Heart left ventricle (tissue), 16 donors: ENCODE measurements at regions not wholly inside any gene's neighbourhood (a gene's known extent, or its start where the extent isn't known, plus 50 kb on each side); places are given as distances from the start of the nearest gene placed in this dataset.

Experiments used
- ATAC-seq, 4 donors: fragments of 200-7000 bp; cut with Tn5 transposase; one replicate each; pipeline ENCODE4 v1.9.1; 2020 to 2022; ENCODE audit warnings: moderate library complexity in 4 of 4, mild to moderate bottlenecking in 3 of 4, moderate number of reproducible peaks in 1 of 4
- DNase-seq, 5 donors: peaks; one replicate each; pipeline ENCODE4 v3.0.0-alpha.2; 2020
- H3K27ac ChIP-seq, 12 donors: fragments of 200-600 bp; sonication (generic) in 4 of 12; one replicate each; pipeline versions ENCODE4 v1.5.0 to v1.8.0; 2016 to 2022; ENCODE audit warnings: mild to moderate bottlenecking in 2 of 12
- H3K27me3 ChIP-seq, 9 donors: fragments of 200-600 bp; sonication (generic) in 2 of 9; one replicate each; pipeline versions ENCODE4 v1.5.1 to v1.8.0; 2016 to 2022; ENCODE audit warnings: mild to moderate bottlenecking in 3 of 9
- H3K36me3 ChIP-seq, 9 donors: fragments of 200-600 bp; sonication (generic) in 2 of 9; one replicate each; pipeline versions ENCODE4 v1.5.0 to v1.8.0; 2018 to 2022; ENCODE audit warnings: mild to moderate bottlenecking in 2 of 9
- H3K4me1 ChIP-seq, 12 donors: fragments of 200-600 bp; sonication (generic) in 4 of 12; one replicate each; pipeline versions ENCODE4 v1.5.0 to v1.8.0; 2016 to 2022; ENCODE audit warnings: mild to moderate bottlenecking in 3 of 12
- H3K4me3 ChIP-seq, 12 donors: fragments of 200-600 bp; sonication (generic) in 4 of 12; one replicate each; pipeline versions ENCODE4 v1.5.0 to v1.8.0; 2017 to 2022; ENCODE audit warnings: mild to moderate bottlenecking in 9 of 12, moderate library complexity in 4 of 12
- H3K9me3 ChIP-seq, 12 donors: fragments of 200-600 bp; sonication (generic) in 4 of 12; one replicate each; pipeline versions ENCODE4 v1.5.0 to v1.8.0; 2016 to 2022; ENCODE audit warnings: mild to moderate bottlenecking in 1 of 12
- POLR2A ChIP-seq, 2 donors: fragments of 450-650 bp; IDR thresholded peaks; one replicate each; pipeline ENCODE4 v1.6.1; 2017; ENCODE audit warnings: antibody characterized with exemption in 2 of 2, mild to moderate bottlenecking in 2 of 2, moderate library complexity in 2 of 2
- WGBS, 4 donors: extraction: QIAGEN DNeasy Blood & Tissue Kit in 2 of 4; methylation state at CpG; one replicate each; pipeline versions ENCODE4 v1.1.5 to v1.1.7; 2013 to 2018; 5-methylcytosine and 5-hydroxymethylcytosine counted together
- intact Hi-C, 10 donors: fragments of 100-400 bp; cut with DNase I; formaldehyde crosslinking; loops; one replicate each; pipeline versions ENCODE4 v1.11.1 to v1.14.2; 2022
- TF ChIP-seq, protein P1 (sequence below), 12 donors: fragments of 200-600 bp; sonication (generic) in 4 of 12; IDR thresholded peaks; one replicate each; pipeline versions ENCODE4 v1.5.0 to v1.8.0; 2018 to 2022; ENCODE audit warnings: antibody characterized with exemption in 12 of 12, mild to moderate bottlenecking in 5 of 12
- donor health status: ischemic (EF 13 %, LVEDD 7.1; RV severe dilation, severe dysfunction).
- donor health status: healthy with polysubstance abuse.
- donor health status: DM: no; HTN: yes; CAD: no.
- donor health status: DM: no; HTN: no; CAD: no.
- donor health status: ischemic (EF 25% LVEDD 6.9; RV normal size, moderate dysfunction).
- donor health status: ischemic (EF 25% LVEDD 5.7; RV mildly dilated, moderate dysfunction).
- donor health status: healthy.
- donor health status: DM: yes; HTN: yes; CAD: no.
- donor health status: ischemic (EF 35%, LVEDD 5.7; RV mildly dilated, moderate dysfunction).
- donor health status: nonischemic (EF 11% LVEDD 7.7; RV severe dilation, severe dysfunction).
- donor health status: DM: yes; HTN: yes; CAD: no.
- donor health status: PGD.
- donor health status: ischemic (EF 29% LVEDD 5.4; RV normal size, mild dysfunction).
- donor health status: nonischemic (EF 23%, LVEDD 6.1; RV moderate dilation, normal function).

- Histone ChIP-seq H3K36me3 (no peaks in the 10 kb centered on the region), H3K27me3 (peaks cover 0 to 5% (median 0%) of the 10 kb centered on the region in 9 donors), H3K4me3 (no peak overlapping the region), H3K27ac (no peak overlapping the region), H3K9me3 (peaks cover 0 to under 1% (median 0%) of the 10 kb centered on the region in 12 donors), H3K4me1 (peaks cover 0 to 12% (median 0%) of the 10 kb centered on the region in 12 donors)
- ATAC-seq (no peak), DNase-seq (no peak)
- intact Hi-C loops = no loop called here
- no peak for TF ChIP-seq POLR2A (IDR thresholded peaks at IDR 0.05)
- TF ChIP-seq, protein P1, sequence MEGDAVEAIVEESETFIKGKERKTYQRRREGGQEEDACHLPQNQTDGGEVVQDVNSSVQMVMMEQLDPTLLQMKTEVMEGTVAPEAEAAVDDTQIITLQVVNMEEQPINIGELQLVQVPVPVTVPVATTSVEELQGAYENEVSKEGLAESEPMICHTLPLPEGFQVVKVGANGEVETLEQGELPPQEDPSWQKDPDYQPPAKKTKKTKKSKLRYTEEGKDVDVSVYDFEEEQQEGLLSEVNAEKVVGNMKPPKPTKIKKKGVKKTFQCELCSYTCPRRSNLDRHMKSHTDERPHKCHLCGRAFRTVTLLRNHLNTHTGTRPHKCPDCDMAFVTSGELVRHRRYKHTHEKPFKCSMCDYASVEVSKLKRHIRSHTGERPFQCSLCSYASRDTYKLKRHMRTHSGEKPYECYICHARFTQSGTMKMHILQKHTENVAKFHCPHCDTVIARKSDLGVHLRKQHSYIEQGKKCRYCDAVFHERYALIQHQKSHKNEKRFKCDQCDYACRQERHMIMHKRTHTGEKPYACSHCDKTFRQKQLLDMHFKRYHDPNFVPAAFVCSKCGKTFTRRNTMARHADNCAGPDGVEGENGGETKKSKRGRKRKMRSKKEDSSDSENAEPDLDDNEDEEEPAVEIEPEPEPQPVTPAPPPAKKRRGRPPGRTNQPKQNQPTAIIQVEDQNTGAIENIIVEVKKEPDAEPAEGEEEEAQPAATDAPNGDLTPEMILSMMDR (IDR thresholded peaks at IDR 0.05) = no peak
- 72 to 81% (median 76%) methylated on average over 6 of the region's 6 CpGs for WGBS, 4 donors
These were observed 57.0 kb upstream of the RTL6 start for GRCh38 chr22:44555046-44555445.

GRCh38 chr22:44554411-44554810 lies 56.4 kb upstream of the RTL6 start:
- 85 to 91% (median 90%) methylated on average over 7 of the region's 7 CpGs for WGBS, 4 donors
- H3K27ac ChIP-seq = no peak overlapping the region
- no peak overlapping the region for H3K4me3 ChIP-seq
- TF ChIP-seq POLR2A (IDR thresholded peaks at IDR 0.05) = no peak
- TF ChIP-seq, protein P1 (IDR thresholded peaks at IDR 0.05) = no peak
- H3K36me3 ChIP-seq = no peaks in the 10 kb centered on the region
- intact Hi-C loops = no loop called here
- no peaks in the 10 kb centered on the region for H3K9me3 ChIP-seq
- ATAC-seq (no peak), DNase-seq (peak in 1 of 5 donors; percentile 2)
- peaks cover 0 to 5% (median 0%) of the 10 kb centered on the region in 9 donors for H3K27me3 ChIP-seq
- peaks cover 0 to 12% (median 0%) of the 10 kb centered on the region in 12 donors for H3K4me1 ChIP-seq

DNA sequence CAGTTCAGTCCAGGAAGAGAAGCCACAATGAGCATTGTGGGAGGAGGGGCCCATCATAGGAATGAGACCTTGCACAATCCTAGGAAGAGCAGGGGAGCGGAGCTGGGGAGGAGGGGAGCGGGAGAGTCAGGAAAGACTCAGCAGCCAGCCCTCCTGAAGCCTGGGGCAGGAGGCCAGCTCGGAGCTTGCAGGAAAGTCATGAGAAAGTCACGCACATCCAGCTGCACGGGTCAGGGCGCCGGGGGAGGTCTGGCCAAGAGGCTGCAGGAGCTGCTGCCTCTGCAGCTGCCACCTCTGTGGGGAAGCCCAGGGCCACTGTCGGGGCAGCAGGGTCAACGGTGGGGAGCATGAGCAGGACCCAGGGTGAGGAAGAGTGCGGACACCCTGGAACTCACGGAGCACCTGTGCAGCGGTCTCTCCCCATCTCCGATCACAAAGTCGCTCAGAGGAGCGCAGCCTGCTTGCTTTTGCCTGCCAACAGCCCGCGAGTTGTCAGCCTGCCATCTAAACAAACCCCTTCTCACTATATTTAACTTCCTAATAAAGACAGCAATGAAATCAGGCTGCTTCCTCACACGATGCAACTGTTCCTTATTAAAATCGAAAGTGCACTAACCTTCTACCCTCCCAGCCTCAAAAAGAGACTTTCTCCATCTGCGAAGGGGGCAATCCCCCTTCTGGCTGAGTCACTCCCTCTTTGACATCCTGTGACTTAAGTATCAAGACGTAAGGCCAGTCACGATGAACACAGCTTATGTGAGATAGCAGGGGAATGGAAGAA lies 52.9 kb upstream of the RTL6 start:
- ATAC-seq (peak; percentile 45 to 94 (median 78)), DNase-seq (peak in 4 of 5 donors; percentile 43 to 89 (median 75))
- H3K4me1 ChIP-seq = peaks cover 0 to 12% (median 0%) of the 10 kb centered on the region in 12 donors
- H3K36me3 ChIP-seq = no peaks in the 10 kb centered on the region
- H3K27ac ChIP-seq = peak overlapping the region in 6 of 12 donors; percentile 23 to 78 (median 57)
- no peaks in the 10 kb centered on the region for H3K9me3 ChIP-seq
- intact Hi-C loops = no loop called here
- peaks cover 0 to 5% (median 0%) of the 10 kb centered on the region in 9 donors for H3K27me3 ChIP-seq
- no peak for TF ChIP-seq POLR2A (IDR thresholded peaks at IDR 0.05)
- TF ChIP-seq, protein P1 (IDR thresholded peaks at IDR 0.05) = no peak
- 14 to 29% (median 20%) methylated on average over 22 of the region's 22 CpGs for WGBS, 4 donors
- H3K4me3 ChIP-seq = peak overlapping the region; percentile 8 to 51 (median 33)

DNA sequence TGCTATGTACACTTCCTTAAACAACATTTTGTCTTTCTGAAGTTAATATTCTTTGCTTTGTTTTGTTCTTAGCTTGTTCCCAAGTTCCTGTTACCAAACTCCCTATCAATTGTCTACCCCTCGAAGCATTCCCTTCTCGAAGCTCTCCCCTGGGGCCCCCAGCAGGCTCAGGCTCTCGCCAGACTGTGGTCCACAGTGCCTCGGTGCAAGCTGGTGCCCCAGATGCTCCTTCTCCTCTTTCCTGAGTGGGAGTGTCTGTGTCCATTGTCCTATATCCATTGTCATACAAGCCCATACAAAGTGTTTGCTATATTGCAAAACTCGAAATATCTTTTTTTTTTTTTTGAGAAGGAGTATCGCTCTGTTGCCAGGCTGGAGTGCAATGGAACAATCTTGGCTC lies 51.7 kb upstream of the RTL6 start:
- H3K9me3 ChIP-seq = no peaks in the 10 kb centered on the region
- H3K27ac ChIP-seq = no peak overlapping the region
- peaks cover 0 to 12% (median 0%) of the 10 kb centered on the region in 12 donors for H3K4me1 ChIP-seq
- no peak overlapping the region for H3K4me3 ChIP-seq
- H3K36me3 ChIP-seq = no peaks in the 10 kb centered on the region
- H3K27me3 ChIP-seq = peaks cover 0 to 5% (median 0%) of the 10 kb centered on the region in 9 donors
- DNase-seq (peak in 1 of 5 donors; percentile 8), ATAC-seq (no peak)
- no peak for TF ChIP-seq POLR2A (IDR thresholded peaks at IDR 0.05)
- TF ChIP-seq, protein P1 (IDR thresholded peaks at IDR 0.05) = no peak
- intact Hi-C loops = no loop called here
- WGBS, 4 donors = 75 to 84% (median 82%) methylated on average over 6 of the region's 6 CpGs
